ENCODE measurements at regions not wholly inside any gene's neighbourhood (a gene's known extent, or its start where the extent isn't known, plus 50 kb on each side); places are given as distances from the start of the nearest gene placed in this dataset.
A peak's percentile ranks its signal among the peaks of the same experiment; 100 is the strongest.

DNA sequence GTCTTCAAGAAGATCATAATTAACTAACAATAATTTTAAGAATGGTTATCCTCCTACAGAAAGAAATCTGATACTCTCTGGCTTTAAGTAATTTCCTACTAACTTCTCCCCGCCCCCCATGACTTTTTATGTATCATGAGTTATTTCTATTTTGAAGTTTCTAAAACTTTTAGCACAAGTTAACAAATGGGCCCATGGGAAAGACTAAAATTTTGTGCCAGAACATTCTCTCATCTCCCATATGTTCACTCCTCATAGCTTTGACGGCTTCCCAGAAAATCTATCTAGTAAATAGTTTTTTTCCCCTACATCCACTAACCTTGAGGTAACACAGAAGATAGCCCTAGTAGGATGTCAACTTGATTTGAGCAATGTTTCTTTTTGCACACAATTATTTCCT is 148.3 kb downstream of the POSTN start:
- TF ChIP-seq EZH2 (IDR thresholded peaks at IDR 0.05; ENCODE audit: low read depth): no peak
- TF ChIP-seq, protein P1, sequence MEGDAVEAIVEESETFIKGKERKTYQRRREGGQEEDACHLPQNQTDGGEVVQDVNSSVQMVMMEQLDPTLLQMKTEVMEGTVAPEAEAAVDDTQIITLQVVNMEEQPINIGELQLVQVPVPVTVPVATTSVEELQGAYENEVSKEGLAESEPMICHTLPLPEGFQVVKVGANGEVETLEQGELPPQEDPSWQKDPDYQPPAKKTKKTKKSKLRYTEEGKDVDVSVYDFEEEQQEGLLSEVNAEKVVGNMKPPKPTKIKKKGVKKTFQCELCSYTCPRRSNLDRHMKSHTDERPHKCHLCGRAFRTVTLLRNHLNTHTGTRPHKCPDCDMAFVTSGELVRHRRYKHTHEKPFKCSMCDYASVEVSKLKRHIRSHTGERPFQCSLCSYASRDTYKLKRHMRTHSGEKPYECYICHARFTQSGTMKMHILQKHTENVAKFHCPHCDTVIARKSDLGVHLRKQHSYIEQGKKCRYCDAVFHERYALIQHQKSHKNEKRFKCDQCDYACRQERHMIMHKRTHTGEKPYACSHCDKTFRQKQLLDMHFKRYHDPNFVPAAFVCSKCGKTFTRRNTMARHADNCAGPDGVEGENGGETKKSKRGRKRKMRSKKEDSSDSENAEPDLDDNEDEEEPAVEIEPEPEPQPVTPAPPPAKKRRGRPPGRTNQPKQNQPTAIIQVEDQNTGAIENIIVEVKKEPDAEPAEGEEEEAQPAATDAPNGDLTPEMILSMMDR (conservative IDR thresholded peaks at IDR 0.05): no peak
- no peaks in the 10 kb centered on the region for H3K9me3 ChIP-seq (ENCODE audit: insufficient read depth, low read depth)
- no peaks in the 10 kb centered on the region for H3F3A ChIP-seq (ENCODE audit: insufficient read depth, low read depth)
- no peak overlapping the region for H2AFZ ChIP-seq
- H3K4me2 ChIP-seq: no peak overlapping the region
- no peaks in the 10 kb centered on the region for H3K36me3 ChIP-seq (ENCODE audit: low read depth)
- ChIA-PET POLR2A (ENCODE audit: unreplicated experiment) (no interaction called here), CTCF (no interaction called here)
- DNase-seq: no peak
- no TSS peak for BruUV-seq (replicated peaks)
- no peak overlapping the region for H3K4me3 ChIP-seq
- H3K27ac ChIP-seq: no peak overlapping the region
- intact Hi-C loops (cut with micrococcal nuclease; ENCODE audit: unreplicated experiment): no loop called here
- H3K4me1 ChIP-seq (replicated peaks; ENCODE audit: insufficient read depth): no peaks in the 10 kb centered on the region
- H3K27me3 ChIP-seq (ENCODE audit: insufficient read depth, low read depth): no peaks in the 10 kb centered on the region
- H4K20me1 ChIP-seq (ENCODE audit: insufficient read depth): no peaks in the 10 kb centered on the region
- no peaks in the 10 kb centered on the region for H3K9me2 ChIP-seq (ENCODE audit: insufficient read depth)
- H3K79me2 ChIP-seq (ENCODE audit: low read depth): no peaks in the 10 kb centered on the region

DNA sequence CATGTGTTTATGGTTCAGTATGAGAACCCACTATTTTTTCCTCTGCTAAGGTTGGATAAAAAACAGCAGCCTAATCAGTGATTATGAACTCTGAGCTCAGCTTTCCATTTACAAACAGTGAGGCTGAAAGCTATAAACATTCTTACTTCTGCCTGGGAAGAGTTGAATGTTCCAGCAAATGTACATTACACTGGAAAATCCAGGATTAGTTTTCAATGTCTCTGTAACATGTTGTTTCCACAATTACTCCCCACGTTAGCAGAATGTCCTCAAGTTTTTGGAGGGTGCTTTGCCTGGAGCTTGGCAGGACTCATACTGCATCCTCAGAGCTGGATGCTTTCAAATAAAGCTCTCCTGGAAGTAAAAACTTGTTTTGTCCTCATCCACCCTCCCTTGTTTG is 150.4 kb downstream of the POSTN start:
- intact Hi-C loops (cut with micrococcal nuclease; ENCODE audit: unreplicated experiment): no loop called here
- H3K4me3 ChIP-seq: no peak overlapping the region
- ChIA-PET POLR2A (ENCODE audit: unreplicated experiment) (no interaction called here), CTCF (no interaction called here)
- H3K9me2 ChIP-seq (ENCODE audit: insufficient read depth): no peaks in the 10 kb centered on the region
- H3K4me1 ChIP-seq (replicated peaks; ENCODE audit: insufficient read depth): no peaks in the 10 kb centered on the region
- no TSS peak for BruUV-seq (replicated peaks)
- H3K79me2 ChIP-seq (ENCODE audit: low read depth): no peaks in the 10 kb centered on the region
- H3K4me2 ChIP-seq: no peak overlapping the region
- H2AFZ ChIP-seq: no peak overlapping the region
- TF ChIP-seq EZH2 (IDR thresholded peaks at IDR 0.05; ENCODE audit: low read depth): no peak
- TF ChIP-seq, protein P1 (conservative IDR thresholded peaks at IDR 0.05): no peak
- H3F3A ChIP-seq (ENCODE audit: insufficient read depth, low read depth): no peaks in the 10 kb centered on the region
- no peaks in the 10 kb centered on the region for H3K36me3 ChIP-seq (ENCODE audit: low read depth)
- no peaks in the 10 kb centered on the region for H4K20me1 ChIP-seq (ENCODE audit: insufficient read depth)
- no peaks in the 10 kb centered on the region for H3K27me3 ChIP-seq (ENCODE audit: insufficient read depth, low read depth)
- no peak overlapping the region for H3K27ac ChIP-seq
- DNase-seq: no peak
- no peaks in the 10 kb centered on the region for H3K9me3 ChIP-seq (ENCODE audit: insufficient read depth, low read depth)

DNA sequence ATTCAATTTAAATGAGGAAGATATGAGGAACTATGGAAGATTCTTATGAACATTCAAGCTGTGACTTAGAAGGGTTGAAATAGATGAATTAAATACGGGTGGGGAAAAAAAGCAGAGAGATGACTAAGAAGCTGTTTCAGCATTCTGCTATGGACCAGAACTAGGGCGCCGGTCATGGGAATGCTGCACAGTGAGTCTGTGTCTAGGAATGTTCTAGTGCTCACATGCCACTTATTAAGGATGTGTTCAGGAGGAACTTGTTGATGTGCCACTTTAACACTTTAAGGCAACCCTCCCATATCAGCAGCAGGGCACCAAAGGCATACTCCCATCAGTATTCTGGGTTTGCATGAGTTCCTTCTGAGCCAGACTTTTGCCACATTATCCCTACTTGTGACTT is 152.1 kb downstream of the POSTN start:
- Histone ChIP-seq H3F3A (ENCODE audit: insufficient read depth, low read depth) (no peaks in the 10 kb centered on the region), H3K27ac (no peak overlapping the region), H3K79me2 (ENCODE audit: low read depth) (no peaks in the 10 kb centered on the region), H3K4me3 (no peak overlapping the region), H3K9me2 (ENCODE audit: insufficient read depth) (no peaks in the 10 kb centered on the region), H3K36me3 (ENCODE audit: low read depth) (no peaks in the 10 kb centered on the region), H3K4me2 (no peak overlapping the region), H3K9me3 (ENCODE audit: insufficient read depth, low read depth) (no peaks in the 10 kb centered on the region), H3K27me3 (ENCODE audit: insufficient read depth, low read depth) (no peaks in the 10 kb centered on the region), H3K4me1 (replicated peaks; ENCODE audit: insufficient read depth) (no peaks in the 10 kb centered on the region), H2AFZ (no peak overlapping the region; the same call in 1 of the 2 replicates), H4K20me1 (ENCODE audit: insufficient read depth) (no peaks in the 10 kb centered on the region)
- ChIA-PET POLR2A (ENCODE audit: unreplicated experiment) (no interaction called here), CTCF (no interaction called here)
- TF ChIP-seq, protein P1 (conservative IDR thresholded peaks at IDR 0.05): no peak
- no peak for TF ChIP-seq EZH2 (IDR thresholded peaks at IDR 0.05; ENCODE audit: low read depth)
- no TSS peak for BruUV-seq (replicated peaks)
- DNase-seq: peak in 1 of 2 experiments; percentile 1
- intact Hi-C loops (cut with micrococcal nuclease; ENCODE audit: unreplicated experiment): no loop called here
